Parathyroid adenoma (tissue), 2 donors: ENCODE measurements at regions not wholly inside any gene's neighbourhood (a gene's known extent, or its start where the extent isn't known, plus 50 kb on each side); places are given as distances from the start of the nearest gene placed in this dataset.

Source experiments
- H2AFZ ChIP-seq: fragments of 300-600 bp; sonication (generic); one replicate; pipeline ENCODE4 v1.7.0; 2017; ENCODE audit warnings: antibody characterized with exemption, mild to moderate bottlenecking
- H3K27ac ChIP-seq: fragments of 300-600 bp; sonication (generic); one replicate; pipeline ENCODE4 v1.7.0; 2017
- H3K27me3 ChIP-seq: fragments of 300-600 bp; sonication (generic); one replicate; pipeline ENCODE4 v1.7.0; 2017; ENCODE audit warnings: low read length; ENCODE audit not compliant: control insufficient read depth, insufficient read depth
- H3K36me3 ChIP-seq: fragments of 300-600 bp; sonication (generic); one replicate; pipeline ENCODE4 v1.7.0; 2017; ENCODE audit warnings: low read length; ENCODE audit not compliant: control insufficient read depth, insufficient read depth
- H3K4me1 ChIP-seq: fragments of 300-600 bp; sonication (generic); one replicate; pipeline ENCODE4 v1.7.0; 2017; ENCODE audit warnings: control low read depth
- H3K4me2 ChIP-seq: fragments of 300-600 bp; sonication (generic); one replicate; pipeline ENCODE4 v1.7.0; 2017; ENCODE audit warnings: low read length
- H3K4me3 ChIP-seq: fragments of 300-600 bp; sonication (generic); one replicate; pipeline ENCODE4 v1.7.0; 2017; ENCODE audit warnings: low read depth, low read length
- H3K79me2 ChIP-seq: fragments of 300-600 bp; sonication (generic); one replicate; pipeline ENCODE4 v1.7.0; 2017; ENCODE audit warnings: control low read depth
- H3K9ac ChIP-seq: fragments of 300-600 bp; sonication (generic); one replicate; pipeline ENCODE4 v1.7.0; 2017; ENCODE audit warnings: mild to moderate bottlenecking
- H3K9me3 ChIP-seq: fragments of 300-600 bp; sonication (generic); one replicate; pipeline ENCODE4 v1.7.0; 2017; ENCODE audit warnings: low read length; ENCODE audit not compliant: control insufficient read depth
- CTCF ChIP-seq: fragments of 300-600 bp; sonication (generic); IDR thresholded peaks from one replicate; pipeline ENCODE4 v1.7.0; 2017; ENCODE audit warnings: antibody characterized with exemption, mild to moderate bottlenecking
- donor health status: primary hyperparathyroidism.

DNA sequence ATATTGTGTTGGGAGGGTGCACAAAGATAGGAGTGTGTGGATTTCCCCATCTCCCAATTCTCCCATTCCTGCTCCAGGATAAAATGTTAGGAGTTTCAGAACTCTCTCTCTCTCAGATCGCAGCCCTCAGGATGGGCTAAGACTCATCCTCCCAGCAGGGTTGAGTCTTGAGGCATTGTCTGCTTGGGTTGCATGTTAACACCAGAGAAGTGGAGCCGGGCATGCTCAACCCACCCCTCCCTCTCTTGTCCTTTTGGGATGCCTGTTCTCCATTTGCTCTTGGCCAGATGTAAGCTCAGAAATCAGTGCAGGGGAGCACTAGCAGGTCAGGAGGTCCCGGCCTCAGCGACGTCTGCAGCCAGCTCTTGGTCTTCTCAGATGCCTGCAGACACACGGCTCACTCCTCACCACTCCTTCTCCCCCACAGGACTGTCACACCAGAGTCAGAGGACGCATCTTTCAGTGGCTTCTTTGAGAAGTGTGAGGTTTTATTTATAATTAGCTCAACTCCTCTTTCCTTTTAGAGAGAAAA, 1456.5 kb downstream of the TBC1D22A start:
- no peaks in the 10 kb centered on the region for H3K9me3 ChIP-seq
- H3K4me3 ChIP-seq = no peak overlapping the region
- H3K4me2 ChIP-seq = no peak overlapping the region
- no peaks in the 10 kb centered on the region for H3K27me3 ChIP-seq
- H3K9ac ChIP-seq = no peak overlapping the region
- no peak overlapping the region for H2AFZ ChIP-seq
- TF ChIP-seq CTCF = no peak
- H3K27ac ChIP-seq = no peak overlapping the region
- H3K4me1 ChIP-seq = no peaks in the 10 kb centered on the region
- no peaks in the 10 kb centered on the region for H3K36me3 ChIP-seq
- no peaks in the 10 kb centered on the region for H3K79me2 ChIP-seq

- Histone ChIP-seq H3K4me1 (no peaks in the 10 kb centered on the region), H3K9me3 (no peaks in the 10 kb centered on the region), H3K27me3 (no peaks in the 10 kb centered on the region), H3K79me2 (no peaks in the 10 kb centered on the region), H3K4me3 (no peak overlapping the region), H3K4me2 (no peak overlapping the region), H3K36me3 (no peaks in the 10 kb centered on the region), H3K9ac (no peak overlapping the region), H2AFZ (no peak overlapping the region), H3K27ac (no peak overlapping the region)
- no peak for TF ChIP-seq CTCF
Observed at GRCh38 chr22:48217596-48217995, 1455.1 kb downstream of the TBC1D22A start.

DNA sequence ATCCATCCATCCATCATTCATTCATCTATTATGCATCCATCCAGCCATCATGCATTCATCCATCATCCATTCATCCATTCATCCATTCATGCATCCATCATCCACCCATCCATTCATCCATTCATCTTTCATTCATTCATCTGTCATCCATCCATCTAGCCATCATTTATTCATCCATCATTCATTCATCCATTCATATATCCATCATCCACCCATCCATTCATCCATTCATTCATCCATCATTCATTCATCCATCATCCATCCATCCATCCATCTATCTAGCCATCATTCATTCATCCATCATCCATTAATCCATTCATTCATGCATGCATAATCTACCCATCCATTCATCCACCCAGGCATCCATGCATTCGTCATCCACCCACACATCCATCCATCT, 1450.3 kb downstream of the TBC1D22A start:
- H3K36me3 ChIP-seq = no peaks in the 10 kb centered on the region
- no peak overlapping the region for H2AFZ ChIP-seq
- H3K4me2 ChIP-seq = no peak overlapping the region
- H3K9me3 ChIP-seq = no peaks in the 10 kb centered on the region
- H3K79me2 ChIP-seq = no peaks in the 10 kb centered on the region
- H3K27me3 ChIP-seq = no peaks in the 10 kb centered on the region
- H3K4me1 ChIP-seq = no peaks in the 10 kb centered on the region
- H3K27ac ChIP-seq = no peak overlapping the region
- H3K9ac ChIP-seq = no peak overlapping the region
- H3K4me3 ChIP-seq = no peak overlapping the region
- TF ChIP-seq CTCF = no peak

DNA sequence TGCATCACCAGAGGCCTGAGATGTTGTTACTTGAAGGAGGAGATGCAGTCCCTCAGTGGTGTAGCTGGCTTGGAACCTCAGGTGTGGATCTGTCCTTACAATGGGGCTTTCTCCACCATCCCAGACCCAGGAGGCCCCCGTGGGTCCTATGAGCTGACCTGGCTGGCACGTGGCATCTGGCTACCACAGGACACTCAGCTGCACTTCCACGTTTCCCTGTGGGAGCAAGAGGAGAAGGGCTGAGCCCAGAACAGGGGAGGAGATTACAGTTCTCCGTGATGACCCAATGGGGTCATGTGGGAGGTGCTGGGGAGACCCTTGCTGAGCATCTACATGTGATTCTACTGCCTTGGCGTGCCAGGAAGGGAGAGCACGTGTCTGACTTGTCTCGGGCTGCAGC, 1448.4 kb downstream of the TBC1D22A start:
- no peak overlapping the region for H3K4me2 ChIP-seq
- no peaks in the 10 kb centered on the region for H3K36me3 ChIP-seq
- TF ChIP-seq CTCF = no peak
- H2AFZ ChIP-seq = no peak overlapping the region
- no peaks in the 10 kb centered on the region for H3K4me1 ChIP-seq
- H3K27ac ChIP-seq = no peak overlapping the region
- no peaks in the 10 kb centered on the region for H3K9me3 ChIP-seq
- no peaks in the 10 kb centered on the region for H3K27me3 ChIP-seq
- H3K9ac ChIP-seq = no peak overlapping the region
- H3K4me3 ChIP-seq = no peak overlapping the region
- H3K79me2 ChIP-seq = no peaks in the 10 kb centered on the region

GRCh38 chr22:48210198-48210580, 1447.7 kb downstream of the TBC1D22A start:
- Histone ChIP-seq H3K4me1 (no peaks in the 10 kb centered on the region), H3K9ac (no peak overlapping the region), H3K4me2 (no peak overlapping the region), H3K9me3 (no peaks in the 10 kb centered on the region), H3K36me3 (no peaks in the 10 kb centered on the region), H3K4me3 (no peak overlapping the region), H3K27ac (no peak overlapping the region), H2AFZ (no peak overlapping the region), H3K79me2 (no peaks in the 10 kb centered on the region), H3K27me3 (no peaks in the 10 kb centered on the region)
- TF ChIP-seq CTCF = no peak
